ENCODE measurements at regions not wholly inside any gene's neighbourhood (a gene's known extent, or its start where the extent isn't known, plus 50 kb on each side); places are given as distances from the start of the nearest gene placed in this dataset.

DNA sequence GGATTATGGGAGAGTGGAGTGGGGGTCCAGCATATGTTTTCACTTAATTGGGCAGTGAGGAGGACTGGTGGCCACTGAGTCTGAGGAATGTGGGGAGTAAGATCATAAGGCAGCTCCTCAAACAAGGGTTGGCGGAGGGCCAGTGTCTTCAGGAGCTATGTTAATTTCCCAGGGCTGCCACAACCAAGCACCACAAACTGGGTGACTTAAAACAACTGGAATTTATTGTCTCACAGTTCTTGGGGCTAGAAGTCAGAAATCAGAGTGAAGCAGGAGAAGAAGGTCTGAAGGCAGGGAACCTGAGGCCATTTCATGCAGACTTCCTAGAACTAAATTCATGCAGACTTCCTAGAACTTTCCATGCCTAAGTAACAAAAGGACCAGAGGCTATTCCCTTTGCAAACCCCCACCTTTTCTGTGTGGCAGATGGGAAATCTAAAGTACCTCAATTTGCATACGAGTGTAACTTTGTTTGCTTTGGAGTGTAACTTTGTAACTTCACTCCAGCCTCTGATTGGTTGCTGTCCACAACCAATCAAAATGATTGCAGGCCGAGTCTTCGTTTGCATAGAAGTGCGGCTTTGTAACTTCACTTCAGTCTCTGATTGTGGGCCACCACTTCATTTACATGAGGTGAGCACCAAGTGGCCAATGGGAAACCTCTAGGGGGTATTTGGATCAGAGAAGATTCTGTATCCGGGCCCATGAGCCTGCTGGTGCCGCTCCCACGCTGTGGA is 50.5 kb upstream of the ZBED5 start:
- TF ChIP-seq, protein P1, sequence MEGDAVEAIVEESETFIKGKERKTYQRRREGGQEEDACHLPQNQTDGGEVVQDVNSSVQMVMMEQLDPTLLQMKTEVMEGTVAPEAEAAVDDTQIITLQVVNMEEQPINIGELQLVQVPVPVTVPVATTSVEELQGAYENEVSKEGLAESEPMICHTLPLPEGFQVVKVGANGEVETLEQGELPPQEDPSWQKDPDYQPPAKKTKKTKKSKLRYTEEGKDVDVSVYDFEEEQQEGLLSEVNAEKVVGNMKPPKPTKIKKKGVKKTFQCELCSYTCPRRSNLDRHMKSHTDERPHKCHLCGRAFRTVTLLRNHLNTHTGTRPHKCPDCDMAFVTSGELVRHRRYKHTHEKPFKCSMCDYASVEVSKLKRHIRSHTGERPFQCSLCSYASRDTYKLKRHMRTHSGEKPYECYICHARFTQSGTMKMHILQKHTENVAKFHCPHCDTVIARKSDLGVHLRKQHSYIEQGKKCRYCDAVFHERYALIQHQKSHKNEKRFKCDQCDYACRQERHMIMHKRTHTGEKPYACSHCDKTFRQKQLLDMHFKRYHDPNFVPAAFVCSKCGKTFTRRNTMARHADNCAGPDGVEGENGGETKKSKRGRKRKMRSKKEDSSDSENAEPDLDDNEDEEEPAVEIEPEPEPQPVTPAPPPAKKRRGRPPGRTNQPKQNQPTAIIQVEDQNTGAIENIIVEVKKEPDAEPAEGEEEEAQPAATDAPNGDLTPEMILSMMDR (IDR thresholded peaks at IDR 0.05) = no peak
- no peak for TF ChIP-seq POLR2A (IDR thresholded peaks at IDR 0.05)
